ENCODE measurements at regions not wholly inside any gene's neighbourhood (a gene's known extent, or its start where the extent isn't known, plus 50 kb on each side); places are given as distances from the start of the nearest gene placed in this dataset.

DNA sequence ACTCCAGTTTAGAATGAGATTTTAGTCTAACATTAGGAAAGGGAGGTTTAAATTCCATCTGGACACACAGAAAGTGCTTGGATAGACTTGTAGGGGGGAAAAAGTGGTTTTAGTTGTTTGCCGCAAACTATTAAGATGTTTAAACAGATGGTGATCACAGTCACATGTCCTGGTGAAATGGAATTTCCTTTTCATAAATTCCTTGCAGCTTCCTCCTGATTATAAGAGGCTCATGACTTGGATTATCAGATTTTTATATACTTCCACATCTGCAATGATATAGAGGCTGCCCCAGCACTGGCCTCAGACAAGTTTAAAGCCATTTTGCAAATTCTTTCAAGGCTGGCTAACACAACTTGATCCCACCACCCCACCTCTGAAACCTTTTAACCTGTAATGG lies 106.4 kb upstream of the ARMC3 start:
- Mint-ChIP-seq H3K4me3 (no peak overlapping the region), H3K27me3 (peaks cover 5% of the 10 kb centered on the region)
- CTCF ChIA-PET = no interaction called here

DNA sequence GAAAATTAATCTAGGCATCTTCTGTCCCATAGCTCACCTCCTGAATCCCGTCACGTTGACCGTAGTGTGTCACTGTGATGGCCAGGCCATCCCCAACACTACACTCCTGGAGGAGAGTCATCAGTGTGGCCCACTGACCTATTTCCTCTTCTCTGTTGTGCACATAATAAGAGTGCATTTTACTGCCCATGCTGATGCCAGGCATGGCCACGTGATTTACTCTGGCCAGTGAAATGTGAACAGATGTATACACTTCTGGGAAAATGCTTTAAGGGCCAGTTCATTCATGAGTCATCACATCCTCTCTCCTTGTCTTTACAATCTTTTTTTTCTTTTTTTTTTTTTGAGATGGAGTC lies 101.9 kb upstream of the PIP4K2A start:
- CTCF ChIA-PET = no interaction called here

More for the DNA sequence above, 106.4 kb upstream of the ARMC3 start:
- no peaks in the 10 kb centered on the region for H3K9me3 Mint-ChIP-seq
- TF ChIP-seq, protein P1, sequence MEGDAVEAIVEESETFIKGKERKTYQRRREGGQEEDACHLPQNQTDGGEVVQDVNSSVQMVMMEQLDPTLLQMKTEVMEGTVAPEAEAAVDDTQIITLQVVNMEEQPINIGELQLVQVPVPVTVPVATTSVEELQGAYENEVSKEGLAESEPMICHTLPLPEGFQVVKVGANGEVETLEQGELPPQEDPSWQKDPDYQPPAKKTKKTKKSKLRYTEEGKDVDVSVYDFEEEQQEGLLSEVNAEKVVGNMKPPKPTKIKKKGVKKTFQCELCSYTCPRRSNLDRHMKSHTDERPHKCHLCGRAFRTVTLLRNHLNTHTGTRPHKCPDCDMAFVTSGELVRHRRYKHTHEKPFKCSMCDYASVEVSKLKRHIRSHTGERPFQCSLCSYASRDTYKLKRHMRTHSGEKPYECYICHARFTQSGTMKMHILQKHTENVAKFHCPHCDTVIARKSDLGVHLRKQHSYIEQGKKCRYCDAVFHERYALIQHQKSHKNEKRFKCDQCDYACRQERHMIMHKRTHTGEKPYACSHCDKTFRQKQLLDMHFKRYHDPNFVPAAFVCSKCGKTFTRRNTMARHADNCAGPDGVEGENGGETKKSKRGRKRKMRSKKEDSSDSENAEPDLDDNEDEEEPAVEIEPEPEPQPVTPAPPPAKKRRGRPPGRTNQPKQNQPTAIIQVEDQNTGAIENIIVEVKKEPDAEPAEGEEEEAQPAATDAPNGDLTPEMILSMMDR (IDR thresholded peaks at IDR 0.05) = no peak
- POLR2A ChIA-PET = no interaction called here
- Histone ChIP-seq H3K36me3 (ENCODE audit: insufficient read depth, low read length) (no peaks in the 10 kb centered on the region), H3K27me3 (ENCODE audit: control insufficient read depth in 1 of 2, insufficient read depth in 2 of 2, low read length in 2 of 2) (no peaks in the 10 kb centered on the region), H3K4me1 (ENCODE audit: insufficient read depth, low read length) (no peaks in the 10 kb centered on the region), H3K4me3 (ENCODE audit: low read length) (no peak overlapping the region), H3K27ac (ENCODE audit: low read depth in 1 of 2, low read length in 2 of 2) (no peak overlapping the region), H3K9me3 (ENCODE audit: control insufficient read depth in 1 of 2, insufficient read depth in 1 of 2, low read length in 2 of 2) (peaks cover 0 to 3% of the 10 kb centered on the region in 2 experiments)
- H3K27ac Mint-ChIP-seq = no peak overlapping the region
- no peaks in the 10 kb centered on the region for H3K36me3 Mint-ChIP-seq (ENCODE audit: low read depth)
- H3K4me1 Mint-ChIP-seq (ENCODE audit: low read depth) = no peaks in the 10 kb centered on the region
- ATAC-seq (ENCODE audit: poor library complexity) = no peak
- no peak for DNase-seq
- intact Hi-C loops (cut with DNase I, micrococcal nuclease) = no loop called here

DNA sequence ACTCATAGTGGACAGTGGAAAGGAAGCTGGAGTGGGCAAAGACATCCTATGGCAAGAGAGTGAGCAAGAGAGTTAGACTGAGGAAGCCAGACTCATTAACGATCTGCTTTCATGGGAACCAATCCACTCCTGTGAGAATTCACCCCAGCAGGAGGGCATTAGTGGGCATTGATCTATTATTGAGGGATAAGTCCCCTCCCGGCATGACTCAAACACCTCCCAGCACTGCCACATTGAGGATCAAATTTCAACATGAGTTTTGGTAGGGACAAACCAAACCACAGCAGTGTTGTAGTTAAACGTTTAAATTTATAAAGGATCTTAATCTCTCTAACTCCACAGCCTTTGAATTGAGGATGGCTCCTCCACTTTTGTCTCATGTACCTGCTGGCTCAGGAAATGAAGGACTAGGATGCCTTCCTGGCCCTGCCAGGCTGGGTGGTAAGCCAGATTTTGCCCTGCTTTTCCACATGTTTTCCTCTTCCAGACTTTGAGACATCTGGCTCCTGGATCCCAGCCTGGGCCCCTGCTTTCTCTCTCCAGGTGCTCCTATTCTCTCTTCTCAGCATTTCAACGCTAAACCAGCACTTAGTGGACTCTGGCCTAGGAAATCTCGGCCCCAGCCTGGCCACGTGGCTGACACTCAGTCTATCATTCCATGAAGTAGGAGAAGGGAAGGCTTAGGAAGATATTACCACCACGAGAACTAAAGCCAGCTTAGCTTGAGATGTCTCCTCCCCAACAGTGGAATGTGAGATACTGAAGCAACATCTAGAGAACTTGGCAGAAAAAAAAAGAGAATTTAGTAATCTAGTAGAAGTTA lies 96.5 kb upstream of the PIP4K2A start:
- TF ChIP-seq, protein P1 (IDR thresholded peaks at IDR 0.05) = no peak
- DNase-seq (no peak), ATAC-seq (ENCODE audit: poor library complexity) (no peak)
- intact Hi-C loops (cut with DNase I, micrococcal nuclease) = no loop called here
- no peaks in the 10 kb centered on the region for H3K9me3 Mint-ChIP-seq
- H3K36me3 Mint-ChIP-seq (ENCODE audit: low read depth) = no peaks in the 10 kb centered on the region
- no peaks in the 10 kb centered on the region for H3K27me3 Mint-ChIP-seq
- no peaks in the 10 kb centered on the region for H3K36me3 ChIP-seq (ENCODE audit: insufficient read depth, low read length)
- no peak overlapping the region for H3K27ac ChIP-seq (ENCODE audit: low read depth in 1 of 2, low read length in 2 of 2)
- no peaks in the 10 kb centered on the region for H3K27me3 ChIP-seq (ENCODE audit: control insufficient read depth in 1 of 2, insufficient read depth in 2 of 2, low read length in 2 of 2)
- no peaks in the 10 kb centered on the region for H3K9me3 ChIP-seq (ENCODE audit: control insufficient read depth in 1 of 2, insufficient read depth in 1 of 2, low read length in 2 of 2)
- ChIA-PET POLR2A (no interaction called here), CTCF (no interaction called here)
- no peaks in the 10 kb centered on the region for H3K4me1 ChIP-seq (ENCODE audit: insufficient read depth, low read length)
- H3K4me1 Mint-ChIP-seq (ENCODE audit: low read depth) = no peaks in the 10 kb centered on the region
- H3K4me3 ChIP-seq (ENCODE audit: low read length) = no peak overlapping the region
- H3K27ac Mint-ChIP-seq = no peak overlapping the region
- no peak overlapping the region for H3K4me3 Mint-ChIP-seq

More for the DNA sequence above, 101.9 kb upstream of the PIP4K2A start:
- H3K27me3 ChIP-seq (ENCODE audit: control insufficient read depth in 1 of 2, insufficient read depth in 2 of 2, low read length in 2 of 2) = no peaks in the 10 kb centered on the region
- no peak overlapping the region for H3K4me3 Mint-ChIP-seq
- no peaks in the 10 kb centered on the region for H3K4me1 Mint-ChIP-seq (ENCODE audit: low read depth)
- POLR2A ChIA-PET = no interaction called here
- H3K36me3 Mint-ChIP-seq (ENCODE audit: low read depth) = no peaks in the 10 kb centered on the region
- H3K27me3 Mint-ChIP-seq = peaks cover 2% of the 10 kb centered on the region
- H3K9me3 ChIP-seq (ENCODE audit: control insufficient read depth in 1 of 2, insufficient read depth in 1 of 2, low read length in 2 of 2) = no peaks in the 10 kb centered on the region
- no peak overlapping the region for H3K27ac Mint-ChIP-seq
- H3K4me1 ChIP-seq (ENCODE audit: insufficient read depth, low read length) = no peaks in the 10 kb centered on the region
- no peaks in the 10 kb centered on the region for H3K9me3 Mint-ChIP-seq
- TF ChIP-seq, protein P1 (IDR thresholded peaks at IDR 0.05) = no peak
- DNase-seq = peak in 2 of 14 experiments; percentile 15 to 30
- no peak overlapping the region for H3K27ac ChIP-seq (ENCODE audit: low read depth in 1 of 2, low read length in 2 of 2)
- H3K4me3 ChIP-seq (ENCODE audit: low read length) = no peak overlapping the region
- no peaks in the 10 kb centered on the region for H3K36me3 ChIP-seq (ENCODE audit: insufficient read depth, low read length)
- intact Hi-C loops (cut with DNase I, micrococcal nuclease) = no loop called here
- ATAC-seq (ENCODE audit: poor library complexity) = no peak
